Body of pancreas (tissue), 4 donors: ENCODE measurements at regions not wholly inside any gene's neighbourhood (a gene's known extent, or its start where the extent isn't known, plus 50 kb on each side); places are given as distances from the start of the nearest gene placed in this dataset.

Experiments
- POLR2A ChIP-seq, 3 donors: fragments of 450-650 bp; IDR thresholded peaks; one replicate each; pipeline ENCODE4 v1.6.1; 2016; ENCODE audit warnings: antibody characterized with exemption in 3 of 3, mild to moderate bottlenecking in 2 of 3
- TF ChIP-seq, protein P1 (sequence below), 7 experiments: fragments of 450-650 bp in 4 of 7; fragments of 200-600 bp in 3 of 7; sonication (generic) in 3 of 7; IDR thresholded peaks; one replicate each; pipeline ENCODE4 v1.5.1; 2016 to 2019; ENCODE audit warnings: antibody characterized with exemption in 7 of 7

DNA sequence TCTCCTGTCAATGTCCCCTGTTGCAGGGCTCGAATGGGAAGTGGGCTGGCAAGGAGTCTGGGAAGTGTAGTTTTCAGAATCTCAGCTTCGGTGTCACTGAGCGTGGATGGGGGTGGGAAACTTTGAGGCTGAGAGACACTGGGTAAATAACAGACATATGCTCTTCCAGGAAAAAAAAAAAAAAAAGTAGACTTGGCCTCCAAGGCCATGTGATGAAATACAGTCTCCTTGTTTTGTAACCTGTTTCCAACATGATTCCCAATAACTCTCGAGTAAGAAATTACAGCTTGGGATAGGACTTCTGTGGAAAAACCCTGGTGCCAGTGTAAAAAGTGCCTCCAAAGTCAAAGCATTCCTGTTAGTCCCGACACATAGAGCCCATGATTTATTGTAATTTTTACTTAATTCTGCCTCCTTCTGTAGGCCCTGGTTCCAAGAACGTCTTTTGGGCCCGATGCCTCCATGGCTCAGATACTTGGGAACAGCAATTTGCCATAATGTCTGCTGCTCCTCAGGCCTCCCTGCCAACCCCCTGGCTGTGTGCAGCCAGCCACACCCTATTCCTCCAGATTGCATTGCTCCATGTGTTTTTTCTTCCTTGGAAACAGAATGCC, 119.5 kb upstream of the TNC start:
- TF ChIP-seq, protein P1, sequence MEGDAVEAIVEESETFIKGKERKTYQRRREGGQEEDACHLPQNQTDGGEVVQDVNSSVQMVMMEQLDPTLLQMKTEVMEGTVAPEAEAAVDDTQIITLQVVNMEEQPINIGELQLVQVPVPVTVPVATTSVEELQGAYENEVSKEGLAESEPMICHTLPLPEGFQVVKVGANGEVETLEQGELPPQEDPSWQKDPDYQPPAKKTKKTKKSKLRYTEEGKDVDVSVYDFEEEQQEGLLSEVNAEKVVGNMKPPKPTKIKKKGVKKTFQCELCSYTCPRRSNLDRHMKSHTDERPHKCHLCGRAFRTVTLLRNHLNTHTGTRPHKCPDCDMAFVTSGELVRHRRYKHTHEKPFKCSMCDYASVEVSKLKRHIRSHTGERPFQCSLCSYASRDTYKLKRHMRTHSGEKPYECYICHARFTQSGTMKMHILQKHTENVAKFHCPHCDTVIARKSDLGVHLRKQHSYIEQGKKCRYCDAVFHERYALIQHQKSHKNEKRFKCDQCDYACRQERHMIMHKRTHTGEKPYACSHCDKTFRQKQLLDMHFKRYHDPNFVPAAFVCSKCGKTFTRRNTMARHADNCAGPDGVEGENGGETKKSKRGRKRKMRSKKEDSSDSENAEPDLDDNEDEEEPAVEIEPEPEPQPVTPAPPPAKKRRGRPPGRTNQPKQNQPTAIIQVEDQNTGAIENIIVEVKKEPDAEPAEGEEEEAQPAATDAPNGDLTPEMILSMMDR (IDR thresholded peaks at IDR 0.05), result no peak
- TF ChIP-seq POLR2A (IDR thresholded peaks at IDR 0.05), result no peak
